Neural cell (in vitro differentiated cells): ENCODE measurements at regions not wholly inside any gene's neighbourhood (a gene's known extent, or its start where the extent isn't known, plus 50 kb on each side); places are given as distances from the start of the nearest gene placed in this dataset.

ENCODE experiments used
- H2AFZ ChIP-seq: fragments of 200-600, 300-800 bp; sonication (generic), shearing (Covaris generic); 2 replicates; pipeline ENCODE4 v1.6.0; 2014; ENCODE audit warnings: low read depth, mild to moderate bottlenecking, antibody characterized with exemption, low read length, moderate library complexity
- H3F3A ChIP-seq: fragments of 200-600 bp; shearing (Covaris generic); 2 replicates; pipeline ENCODE4 v1.6.1; 2016; ENCODE audit warnings: mild to moderate bottlenecking, moderate library complexity, mixed read lengths, antibody characterized with exemption, low read length; ENCODE audit not compliant: insufficient read depth, poor library complexity, severe bottlenecking
- H3K27ac ChIP-seq: fragments of 200-600, 300-800 bp; sonication (generic), shearing (Covaris generic); 2 replicates; pipeline ENCODE4 v1.5.1; 2014; ENCODE audit warnings: mild to moderate bottlenecking, low read length, moderate library complexity
- H3K27me3 ChIP-seq: fragments of 300-800, 200-600 bp; sonication (generic), shearing (Covaris generic); 2 replicates; pipeline ENCODE4 v1.6.0; 2014; ENCODE audit warnings: mild to moderate bottlenecking, low read depth, low read length, moderate library complexity; ENCODE audit not compliant: insufficient read depth
- H3K36me3 ChIP-seq: fragments of 300-800, 200-600 bp; sonication (generic), shearing (Covaris generic); 2 replicates; pipeline ENCODE4 v1.5.1; 2014; ENCODE audit warnings: mild to moderate bottlenecking, antibody characterized with exemption, low read length, moderate library complexity; ENCODE audit not compliant: insufficient read depth
- H3K4me2 ChIP-seq: fragments of 300-800, 200-600 bp; sonication (generic), shearing (Covaris generic); 2 replicates; pipeline ENCODE4 v1.6.0; 2014; ENCODE audit warnings: mild to moderate bottlenecking, low read length
- H3K4me3 ChIP-seq: fragments of 300-800, 200-600 bp; sonication (generic), shearing (Covaris generic); 2 replicates; pipeline ENCODE4 v1.5.1; 2014; ENCODE audit warnings: mild to moderate bottlenecking, low read length, moderate library complexity
- H3K79me2 ChIP-seq: fragments of 200-600 bp; shearing (Covaris generic); replicated peaks from 2 replicates; pipeline ENCODE4 v1.6.0; 2014; ENCODE audit warnings: mild to moderate bottlenecking, low read length, moderate library complexity; ENCODE audit not compliant: insufficient read depth
- H3K9ac ChIP-seq: fragments of 300-800, 200-600 bp; sonication (generic), shearing (Covaris generic); 2 replicates; pipeline ENCODE4 v1.6.1; 2016; ENCODE audit warnings: mild to moderate bottlenecking, low read length, mixed read lengths
- H3K9me2 ChIP-seq: fragments of 200-600 bp; shearing (Covaris generic); 2 replicates; pipeline ENCODE4 v1.6.1; 2016; ENCODE audit warnings: mild to moderate bottlenecking, low read length, mixed read lengths; ENCODE audit not compliant: insufficient read depth
- H3K9me3 ChIP-seq: fragments of 200-600, 300-800 bp; sonication (generic), shearing (Covaris generic); 2 replicates; pipeline ENCODE4 v1.6.1; 2016; ENCODE audit warnings: mild to moderate bottlenecking, mixed run types, low read length, moderate library complexity, mixed read lengths
- H4K20me1 ChIP-seq: fragments of 200-600 bp; shearing (Covaris generic); 2 replicates; pipeline ENCODE4 v1.6.1; 2016; ENCODE audit warnings: mild to moderate bottlenecking, mixed run types; ENCODE audit not compliant: insufficient read depth
- EZH2 ChIP-seq: fragments of 200-600, 300-800 bp; shearing (Covaris generic), sonication (generic); IDR thresholded peaks from 2 replicates; pipeline ENCODE4 v1.6.1; 2014; ENCODE audit warnings: antibody characterized with exemption, low read length, borderline replicate concordance, mild to moderate bottlenecking; ENCODE audit not compliant: insufficient read depth, poor library complexity, severe bottlenecking
- MXI1 ChIP-seq: fragments of 450-650 bp; conservative IDR thresholded peaks from 2 replicates; pipeline ENCODE4 v1.6.1; 2014; ENCODE audit warnings: antibody characterized with exemption, mild to moderate bottlenecking; ENCODE audit not compliant: poor library complexity, severe bottlenecking
- POLR2AphosphoS5 ChIP-seq: IDR thresholded peaks from 2 replicates; pipeline ENCODE4 v1.6.1; 2012
- RAD21 ChIP-seq: fragments of 450-650 bp; conservative IDR thresholded peaks from 2 replicates; pipeline ENCODE4 v1.6.1; 2014; ENCODE audit warnings: antibody characterized with exemption, mild to moderate bottlenecking, moderate library complexity
- REST ChIP-seq: IDR thresholded peaks from 2 replicates; pipeline ENCODE4 v1.6.1; 2012; ENCODE audit warnings: borderline replicate concordance
- TAF1 ChIP-seq: IDR thresholded peaks from 2 replicates; pipeline ENCODE4 v1.6.1; 2012; ENCODE audit warnings: low read depth
- TF ChIP-seq, protein P1 (sequence below): fragments of 450-650 bp; IDR thresholded peaks from 2 replicates; pipeline ENCODE4 v1.5.1; 2014; ENCODE audit warnings: antibody characterized with exemption, mild to moderate bottlenecking, moderate library complexity; ENCODE audit not compliant: poor library complexity, severe bottlenecking

DNA sequence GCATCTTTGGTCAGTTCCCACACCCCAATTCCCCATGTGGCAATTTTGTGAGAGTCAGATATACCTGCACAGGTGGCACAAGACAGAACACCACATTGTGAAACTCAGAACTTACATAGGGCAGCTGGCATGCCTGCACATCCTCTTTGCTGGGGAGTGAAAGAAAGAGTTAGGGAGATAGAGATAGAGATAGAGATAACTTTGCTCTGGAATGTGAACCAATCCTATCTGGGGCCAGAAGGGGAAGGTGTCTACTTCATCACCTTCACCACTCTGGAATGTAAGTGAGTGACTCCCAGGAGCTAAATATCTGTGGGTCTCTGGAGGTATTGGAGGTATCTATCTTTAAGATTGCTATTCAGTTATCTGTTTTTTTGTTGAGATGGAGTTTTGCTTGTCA lies 289.2 kb downstream of the OGFRL1 start:
- Histone ChIP-seq H3K9me3 (no peaks in the 10 kb centered on the region), H3K9me2 (no peaks in the 10 kb centered on the region), H3K27ac (no peak overlapping the region), H3K4me2 (no peak overlapping the region), H3K9ac (no peak overlapping the region), H4K20me1 (no peaks in the 10 kb centered on the region), H2AFZ (no peak overlapping the region), H3K79me2 (no peaks in the 10 kb centered on the region), H3K4me3 (no peak overlapping the region), H3F3A (no peaks in the 10 kb centered on the region), H3K36me3 (no peaks in the 10 kb centered on the region), H3K27me3 (no peaks in the 10 kb centered on the region)
- TF ChIP-seq, protein P1, sequence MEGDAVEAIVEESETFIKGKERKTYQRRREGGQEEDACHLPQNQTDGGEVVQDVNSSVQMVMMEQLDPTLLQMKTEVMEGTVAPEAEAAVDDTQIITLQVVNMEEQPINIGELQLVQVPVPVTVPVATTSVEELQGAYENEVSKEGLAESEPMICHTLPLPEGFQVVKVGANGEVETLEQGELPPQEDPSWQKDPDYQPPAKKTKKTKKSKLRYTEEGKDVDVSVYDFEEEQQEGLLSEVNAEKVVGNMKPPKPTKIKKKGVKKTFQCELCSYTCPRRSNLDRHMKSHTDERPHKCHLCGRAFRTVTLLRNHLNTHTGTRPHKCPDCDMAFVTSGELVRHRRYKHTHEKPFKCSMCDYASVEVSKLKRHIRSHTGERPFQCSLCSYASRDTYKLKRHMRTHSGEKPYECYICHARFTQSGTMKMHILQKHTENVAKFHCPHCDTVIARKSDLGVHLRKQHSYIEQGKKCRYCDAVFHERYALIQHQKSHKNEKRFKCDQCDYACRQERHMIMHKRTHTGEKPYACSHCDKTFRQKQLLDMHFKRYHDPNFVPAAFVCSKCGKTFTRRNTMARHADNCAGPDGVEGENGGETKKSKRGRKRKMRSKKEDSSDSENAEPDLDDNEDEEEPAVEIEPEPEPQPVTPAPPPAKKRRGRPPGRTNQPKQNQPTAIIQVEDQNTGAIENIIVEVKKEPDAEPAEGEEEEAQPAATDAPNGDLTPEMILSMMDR: no peak
- TF ChIP-seq REST (no peak), MXI1 (no peak), RAD21 (no peak)

GRCh38 chr6:71579902-71580301 lies 291.3 kb downstream of the OGFRL1 start:
- Histone ChIP-seq H4K20me1 (no peaks in the 10 kb centered on the region), H3K4me3 (no peak overlapping the region), H3K27me3 (no peaks in the 10 kb centered on the region), H3F3A (no peaks in the 10 kb centered on the region), H3K9me3 (no peaks in the 10 kb centered on the region), H3K36me3 (no peaks in the 10 kb centered on the region), H3K9me2 (no peaks in the 10 kb centered on the region), H3K27ac (no peak overlapping the region), H3K9ac (no peak overlapping the region), H2AFZ (no peak overlapping the region), H3K4me2 (no peak overlapping the region), H3K79me2 (no peaks in the 10 kb centered on the region)
- TF ChIP-seq RAD21 (no peak), POLR2AphosphoS5 (no peak), TAF1 (no peak), REST (no peak), EZH2 (no peak)
